SJCRH30 (cell line): ENCODE measurements at regions not wholly inside any gene's neighbourhood (a gene's known extent, or its start where the extent isn't known, plus 50 kb on each side); places are given as distances from the start of the nearest gene placed in this dataset.

Source experiments
- DNase-seq, 2 experiments: peaks; one replicate each; pipeline ENCODE4 v3.0.0-alpha.2; 2015 to 2020
- H3K27ac ChIP-seq: fragments of 250-450 bp; sonication (Bioruptor Pico); 2 replicates; pipeline ENCODE4 v1.5.1; 2020; ENCODE audit warnings: mild to moderate bottlenecking, moderate library complexity
- H3K27me3 ChIP-seq: fragments of 250-450 bp; sonication (Bioruptor Pico); 2 replicates; pipeline ENCODE4 v1.5.1; 2020; ENCODE audit warnings: mild to moderate bottlenecking, moderate library complexity
- H3K36me3 ChIP-seq: fragments of 250-450 bp; sonication (Bioruptor Pico); 2 replicates; pipeline ENCODE4 v1.5.1; 2020; ENCODE audit warnings: mild to moderate bottlenecking, moderate library complexity
- H3K4me1 ChIP-seq: fragments of 250-450 bp; sonication (Bioruptor Pico); 2 replicates; pipeline ENCODE4 v1.5.1; 2020; ENCODE audit warnings: mild to moderate bottlenecking, moderate library complexity
- H3K4me3 ChIP-seq: fragments of 250-450 bp; sonication (Bioruptor Pico); 2 replicates; pipeline ENCODE4 v1.5.1; 2020; ENCODE audit warnings: mild to moderate bottlenecking, moderate library complexity
- H3K9me3 ChIP-seq: fragments of 250-450 bp; sonication (Bioruptor Pico); replicated peaks from 2 replicates; pipeline ENCODE4 v1.5.1; 2020; ENCODE audit warnings: mild to moderate bottlenecking, moderate library complexity

DNA sequence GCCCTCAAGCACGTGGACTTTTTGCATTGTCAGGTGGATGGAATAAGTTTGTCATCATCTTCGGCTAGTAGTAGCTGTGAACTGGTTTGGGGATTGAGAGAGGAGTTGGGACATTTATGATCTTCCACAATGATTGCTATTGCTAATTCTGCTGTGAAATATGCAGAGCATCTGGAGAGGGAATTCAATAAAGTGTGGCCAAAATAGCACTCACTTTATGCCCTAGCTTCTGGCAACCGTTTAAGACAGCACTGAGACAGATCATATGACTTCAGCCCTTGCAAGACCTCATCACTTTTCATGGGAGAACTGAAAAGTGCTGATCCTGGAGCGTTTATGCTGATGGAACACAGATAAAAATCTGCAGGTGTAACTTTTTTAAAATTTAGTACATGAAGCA lies 360.8 kb downstream of the GPATCH2 start:
- DNase-seq: no peak

DNA sequence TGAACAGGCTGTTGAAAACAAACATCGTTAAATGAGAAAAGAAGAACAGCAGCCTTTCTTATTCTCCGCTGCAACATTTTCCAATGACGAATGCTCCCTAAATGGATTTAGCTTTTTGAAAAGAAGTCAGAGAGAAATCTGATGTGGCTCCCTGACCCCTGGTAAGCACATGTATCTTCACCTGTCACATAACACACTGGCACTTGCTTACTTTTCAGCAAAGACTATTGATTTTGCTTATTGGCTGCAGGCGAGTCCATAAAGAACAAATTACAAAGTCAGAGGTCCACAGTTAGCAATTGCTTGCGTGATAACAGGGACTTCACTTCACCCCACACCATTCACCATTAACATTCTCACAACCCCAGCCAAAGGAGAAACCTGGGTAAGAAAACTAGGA lies 362.8 kb downstream of the GPATCH2 start:
- no peaks in the 10 kb centered on the region for H3K36me3 ChIP-seq
- no peak overlapping the region for H3K4me3 ChIP-seq
- no peak for DNase-seq
- H3K9me3 ChIP-seq: no peaks in the 10 kb centered on the region
- no peak overlapping the region for H3K27ac ChIP-seq
- H3K4me1 ChIP-seq: no peaks in the 10 kb centered on the region
- H3K27me3 ChIP-seq: no peaks in the 10 kb centered on the region

More for the DNA sequence above, 360.8 kb downstream of the GPATCH2 start:
- Histone ChIP-seq H3K4me3 (no peak overlapping the region), H3K27ac (no peak overlapping the region), H3K27me3 (no peaks in the 10 kb centered on the region), H3K36me3 (no peaks in the 10 kb centered on the region), H3K9me3 (no peaks in the 10 kb centered on the region), H3K4me1 (no peaks in the 10 kb centered on the region)

DNA sequence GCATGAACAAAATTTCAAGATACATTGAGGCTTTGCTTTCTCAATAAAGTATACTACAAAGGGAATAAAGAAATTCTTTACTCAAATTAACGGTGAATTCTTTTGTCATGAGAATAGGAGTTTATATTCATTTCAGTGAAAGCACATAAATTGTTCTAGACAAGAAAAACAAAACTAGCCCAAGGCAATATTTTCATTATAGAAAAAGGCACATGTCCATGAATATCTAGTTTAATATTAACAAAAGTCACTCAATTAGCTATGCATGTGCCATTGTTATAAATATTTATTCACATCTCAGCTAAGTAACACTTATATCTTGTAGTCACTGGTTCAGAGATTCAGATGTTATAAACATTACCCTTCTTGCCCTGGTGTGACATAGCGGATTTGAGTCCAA lies 369.3 kb downstream of the GPATCH2 start:
- H3K9me3 ChIP-seq: no peaks in the 10 kb centered on the region
- no peak for DNase-seq
- H3K4me3 ChIP-seq: no peak overlapping the region
- H3K36me3 ChIP-seq: no peaks in the 10 kb centered on the region
- no peaks in the 10 kb centered on the region for H3K27me3 ChIP-seq
- H3K4me1 ChIP-seq: no peaks in the 10 kb centered on the region
- H3K27ac ChIP-seq: no peak overlapping the region

DNA sequence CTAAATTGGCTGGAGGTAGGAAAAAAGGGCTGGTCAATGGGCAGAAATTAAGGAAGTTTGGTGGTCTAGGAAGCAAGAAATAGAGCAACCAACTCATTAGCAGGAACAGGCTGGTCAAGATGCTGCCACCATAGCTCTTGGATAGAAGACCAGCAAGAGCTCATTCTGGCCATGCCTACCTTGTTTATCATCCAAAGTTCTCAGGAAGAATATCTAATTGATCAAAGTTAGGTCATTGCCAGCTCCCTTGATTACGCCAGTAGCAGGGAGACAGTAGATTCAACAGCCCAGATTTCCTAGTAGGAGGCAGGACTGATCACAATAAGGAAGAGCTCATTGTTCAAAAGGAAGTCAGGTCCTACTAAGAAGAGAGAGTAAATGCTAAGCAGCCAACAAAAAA lies 370.2 kb downstream of the GPATCH2 start:
- Histone ChIP-seq H3K27me3 (no peaks in the 10 kb centered on the region), H3K27ac (no peak overlapping the region), H3K4me3 (no peak overlapping the region), H3K9me3 (no peaks in the 10 kb centered on the region), H3K4me1 (no peaks in the 10 kb centered on the region), H3K36me3 (no peaks in the 10 kb centered on the region)
- no peak for DNase-seq

DNA sequence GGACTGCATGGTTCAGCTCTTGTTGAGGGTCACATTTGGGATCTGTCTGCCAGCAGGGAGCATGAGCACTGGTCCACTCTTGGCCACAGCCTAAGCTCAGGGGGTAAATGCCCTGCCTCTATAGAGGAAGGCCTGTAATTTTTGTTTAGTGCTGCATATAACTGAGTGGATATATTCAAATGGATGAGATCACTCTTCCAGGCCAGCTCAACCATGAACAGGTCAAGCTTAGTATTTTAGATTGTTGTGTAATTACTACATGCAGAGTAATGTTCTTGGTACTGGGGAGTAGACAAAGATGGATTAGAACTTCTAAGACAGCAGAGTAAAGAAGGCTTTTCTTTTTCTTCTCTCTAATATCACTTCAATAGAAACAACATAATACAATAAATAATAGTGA lies 376.9 kb downstream of the GPATCH2 start:
- no peak overlapping the region for H3K27ac ChIP-seq
- no peaks in the 10 kb centered on the region for H3K36me3 ChIP-seq
- no peaks in the 10 kb centered on the region for H3K4me1 ChIP-seq
- DNase-seq: no peak
- no peaks in the 10 kb centered on the region for H3K9me3 ChIP-seq
- H3K4me3 ChIP-seq: no peak overlapping the region
- H3K27me3 ChIP-seq: no peaks in the 10 kb centered on the region

GRCh38 chr1:217253351-217253750 lies 377.5 kb downstream of the GPATCH2 start:
- H3K4me1 ChIP-seq: no peaks in the 10 kb centered on the region
- no peaks in the 10 kb centered on the region for H3K36me3 ChIP-seq
- H3K9me3 ChIP-seq: no peaks in the 10 kb centered on the region
- H3K27me3 ChIP-seq: no peaks in the 10 kb centered on the region
- H3K27ac ChIP-seq: no peak overlapping the region
- DNase-seq: no peak
- H3K4me3 ChIP-seq: no peak overlapping the region

DNA sequence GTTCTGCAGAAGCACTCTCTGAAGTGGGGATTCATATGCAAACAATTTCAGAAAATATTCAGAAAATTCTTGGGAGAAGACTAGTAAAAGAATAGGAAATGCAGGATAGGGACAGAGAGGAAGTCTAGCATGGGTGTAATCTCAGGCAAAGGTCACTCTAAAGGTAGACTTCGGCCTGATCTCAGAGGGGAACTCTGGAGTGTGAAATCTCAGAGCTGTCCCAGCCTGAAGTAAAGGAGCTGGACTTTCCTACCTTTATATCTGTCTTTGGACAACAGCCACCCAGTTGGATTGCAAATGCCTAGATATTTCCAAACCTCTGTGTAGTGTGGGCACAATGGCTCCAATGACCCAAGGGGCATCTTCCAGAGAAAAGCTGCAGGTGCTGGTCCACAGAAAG lies 379.8 kb downstream of the GPATCH2 start:
- no peaks in the 10 kb centered on the region for H3K4me1 ChIP-seq
- H3K4me3 ChIP-seq: no peak overlapping the region
- no peaks in the 10 kb centered on the region for H3K36me3 ChIP-seq
- H3K27ac ChIP-seq: no peak overlapping the region
- no peaks in the 10 kb centered on the region for H3K27me3 ChIP-seq
- DNase-seq: no peak
- no peaks in the 10 kb centered on the region for H3K9me3 ChIP-seq

GRCh38 chr1:217249857-217250256 lies 381.0 kb downstream of the GPATCH2 start:
- H3K27me3 ChIP-seq: no peaks in the 10 kb centered on the region
- no peak overlapping the region for H3K4me3 ChIP-seq
- no peak overlapping the region for H3K27ac ChIP-seq
- no peaks in the 10 kb centered on the region for H3K4me1 ChIP-seq
- DNase-seq: no peak
- H3K9me3 ChIP-seq: no peaks in the 10 kb centered on the region
- H3K36me3 ChIP-seq: no peaks in the 10 kb centered on the region

DNA sequence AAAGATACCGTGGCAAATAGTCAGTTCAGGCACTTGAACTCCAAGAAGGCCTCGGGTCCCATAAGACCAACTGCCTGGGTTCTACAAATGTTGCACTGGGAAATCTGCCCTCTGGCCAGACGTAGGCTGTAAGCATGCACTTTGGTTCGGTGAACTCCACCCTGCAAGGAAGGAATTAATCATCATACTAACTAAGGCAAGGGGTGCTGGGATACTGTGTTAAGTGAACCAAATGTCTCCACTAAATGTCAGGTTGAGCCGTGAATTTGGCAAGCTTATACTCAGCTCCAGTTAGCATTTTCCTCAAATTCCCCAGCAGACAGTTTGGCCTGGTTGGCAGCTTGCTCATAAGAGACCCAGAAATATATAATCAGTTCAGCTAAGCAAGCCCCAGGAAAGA lies 385.9 kb downstream of the GPATCH2 start:
- H3K27me3 ChIP-seq: no peaks in the 10 kb centered on the region
- DNase-seq: no peak
- H3K27ac ChIP-seq: no peak overlapping the region
- no peaks in the 10 kb centered on the region for H3K36me3 ChIP-seq
- H3K4me1 ChIP-seq: no peaks in the 10 kb centered on the region
- H3K9me3 ChIP-seq: no peaks in the 10 kb centered on the region
- H3K4me3 ChIP-seq: no peak overlapping the region

GRCh38 chr1:217240656-217241055 lies 390.2 kb downstream of the GPATCH2 start:
- Histone ChIP-seq H3K9me3 (no peaks in the 10 kb centered on the region), H3K4me3 (no peak overlapping the region)

GRCh38 chr1:217238945-217239344 lies 391.9 kb downstream of the GPATCH2 start:
- H3K9me3 ChIP-seq: no peaks in the 10 kb centered on the region
- no peak for DNase-seq
- H3K36me3 ChIP-seq: no peaks in the 10 kb centered on the region
- H3K27me3 ChIP-seq: no peaks in the 10 kb centered on the region
- no peak overlapping the region for H3K27ac ChIP-seq
- H3K4me3 ChIP-seq: no peak overlapping the region
- H3K4me1 ChIP-seq: no peaks in the 10 kb centered on the region

More at GRCh38 chr1:217240656-217241055, 390.2 kb downstream of the GPATCH2 start:
- H3K36me3 ChIP-seq: no peaks in the 10 kb centered on the region
- DNase-seq: no peak
- no peaks in the 10 kb centered on the region for H3K27me3 ChIP-seq
- H3K4me1 ChIP-seq: no peaks in the 10 kb centered on the region
- H3K27ac ChIP-seq: no peak overlapping the region

- Histone ChIP-seq H3K4me1 (peaks cover 5% of the 10 kb centered on the region; the same call in 1 of the 2 replicates), H3K36me3 (no peaks in the 10 kb centered on the region)
- no peak for DNase-seq
These were observed 400.5 kb downstream of the GPATCH2 start for GRCh38 chr1:217230412-217230811.

DNA sequence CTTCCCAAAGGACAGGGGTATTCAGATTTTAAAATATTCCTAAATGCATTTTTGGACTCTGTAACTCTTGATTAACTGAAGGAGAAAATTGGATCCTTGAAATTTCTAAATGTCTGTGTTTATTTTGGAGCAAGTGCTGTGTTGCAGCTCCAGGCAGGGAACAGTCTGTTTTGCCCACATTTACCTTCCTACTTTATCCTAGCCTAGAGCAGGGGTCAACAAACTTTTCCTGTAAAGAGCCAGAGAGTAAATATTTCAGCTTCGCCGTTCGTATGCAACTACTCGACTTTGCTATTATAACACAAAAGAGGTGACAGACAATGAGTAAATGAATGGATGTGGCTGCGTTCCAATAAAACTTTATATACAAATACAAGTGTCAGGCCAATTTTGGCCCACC lies 402.2 kb downstream of the GPATCH2 start:
- DNase-seq: no peak
- H3K27ac ChIP-seq: no peak overlapping the region
- no peak overlapping the region for H3K4me3 ChIP-seq
- no peaks in the 10 kb centered on the region for H3K36me3 ChIP-seq
- H3K27me3 ChIP-seq: no peaks in the 10 kb centered on the region
- H3K9me3 ChIP-seq: no peaks in the 10 kb centered on the region
- peaks cover 5% of the 10 kb centered on the region; the same call in 1 of the 2 replicates for H3K4me1 ChIP-seq

More at GRCh38 chr1:217230412-217230811, 400.5 kb downstream of the GPATCH2 start:
- no peaks in the 10 kb centered on the region for H3K9me3 ChIP-seq
- H3K4me3 ChIP-seq: no peak overlapping the region
- no peak overlapping the region for H3K27ac ChIP-seq
- no peaks in the 10 kb centered on the region for H3K27me3 ChIP-seq

DNA sequence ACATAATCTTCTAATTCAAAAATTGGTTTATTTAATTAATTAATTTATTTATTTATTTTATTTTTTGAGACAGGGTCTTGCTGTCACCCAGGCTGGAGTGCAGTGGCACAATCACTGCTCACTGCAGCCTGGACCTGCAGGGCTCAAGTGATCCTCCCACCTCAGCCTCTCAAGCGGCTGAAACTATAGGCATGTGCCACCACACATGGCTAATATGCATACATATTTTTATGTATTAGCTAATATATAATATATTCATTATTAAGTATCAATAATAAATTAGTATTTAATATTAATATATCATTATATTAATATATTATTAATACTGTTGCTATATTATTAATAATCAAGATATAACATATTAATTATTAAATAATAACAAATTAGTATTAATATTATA lies 406.7 kb downstream of the GPATCH2 start:
- Histone ChIP-seq H3K36me3 (no peaks in the 10 kb centered on the region), H3K9me3 (no peaks in the 10 kb centered on the region), H3K4me3 (no peak overlapping the region), H3K4me1 (peaks cover under 1% of the 10 kb centered on the region; the same call in 1 of the 2 replicates), H3K27me3 (no peaks in the 10 kb centered on the region), H3K27ac (no peak overlapping the region)
- no peak for DNase-seq

- Histone ChIP-seq H3K27me3 (0 out of 2 replicates have a peak, but pooled peaks cover 4% of the 10 kb centered on the region), H3K36me3 (no peaks in the 10 kb centered on the region), H3K4me1 (no peaks in the 10 kb centered on the region), H3K27ac (no peak overlapping the region), H3K9me3 (no peaks in the 10 kb centered on the region; the same call in 1 of the 2 replicates), H3K4me3 (no peak overlapping the region)
- DNase-seq: no peak
These were observed 416.3 kb downstream of the GPATCH2 start for GRCh38 chr1:217214551-217214950.

DNA sequence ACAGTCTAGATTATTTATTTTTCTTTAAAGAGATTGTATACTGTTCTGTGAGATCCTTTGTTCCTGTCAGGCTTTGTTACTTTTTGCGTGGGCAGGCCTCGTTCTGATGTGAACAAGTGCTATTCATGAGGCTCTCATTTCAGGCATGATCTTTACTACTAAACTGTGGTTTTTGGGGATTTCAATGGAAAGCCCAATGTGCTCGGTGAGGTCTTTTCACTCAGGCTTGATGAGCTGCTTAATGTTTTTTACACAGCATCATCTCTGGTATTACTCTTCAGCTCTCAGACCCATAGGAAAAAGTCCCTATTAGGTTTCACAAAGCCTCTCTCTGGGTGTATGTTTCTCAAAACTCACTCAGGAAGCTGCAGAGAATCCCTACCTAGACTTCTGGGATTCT lies 419.4 kb downstream of the GPATCH2 start:
- Histone ChIP-seq H3K27me3 (0 out of 2 replicates have a peak, but pooled peaks cover 4% of the 10 kb centered on the region), H3K4me1 (no peaks in the 10 kb centered on the region), H3K4me3 (no peak overlapping the region), H3K9me3 (no peaks in the 10 kb centered on the region), H3K36me3 (no peaks in the 10 kb centered on the region), H3K27ac (no peak overlapping the region)
- no peak for DNase-seq
